Breast epithelium (tissue), 4 donors: ENCODE measurements at regions not wholly inside any gene's neighbourhood (a gene's known extent, or its start where the extent isn't known, plus 50 kb on each side); places are given as distances from the start of the nearest gene placed in this dataset.

Experiments used
- DNase-seq, 2 donors: peaks; one replicate each; pipeline ENCODE4 v3.0.0-alpha.2; 2019; ENCODE audit warnings: low spot score in 2 of 2
- H3K27ac ChIP-seq, 2 donors: fragments of 200-600 bp; sonication (generic) in 1 of 2; one replicate each; pipeline ENCODE4 v1.5.1; 2016 to 2019; ENCODE audit warnings: mild to moderate bottlenecking in 1 of 2
- H3K27me3 ChIP-seq, 2 donors: fragments of 200-600 bp; sonication (generic) in 1 of 2; one replicate each; pipeline versions ENCODE4 v1.5.1 to v1.6.0; 2017 to 2019; ENCODE audit warnings: control low read depth in 1 of 2, mild to moderate bottlenecking in 1 of 2
- H3K36me3 ChIP-seq: fragments of 200-600 bp; one replicate; pipeline ENCODE4 v1.5.1; 2019
- H3K4me1 ChIP-seq, 2 donors: fragments of 200-600 bp; sonication (generic); one replicate each; pipeline ENCODE4 v1.5.1; 2016 to 2019; ENCODE audit warnings: control low read depth in 1 of 2
- H3K4me3 ChIP-seq, 3 donors: fragments of 200-600 bp; sonication (generic); 1 replicate in 2 of 3; 2 replicates in 1 of 3; pipeline ENCODE4 v1.5.1; 2016 to 2019; ENCODE audit warnings: mild to moderate bottlenecking in 3 of 3, moderate library complexity in 2 of 3
- H3K9me3 ChIP-seq, 2 donors: fragments of 200-600 bp; sonication (generic) in 1 of 2; one replicate each; pipeline ENCODE4 v1.5.1; 2016 to 2019; ENCODE audit warnings: control low read depth in 1 of 2
- POLR2A ChIP-seq: fragments of 450-650 bp; IDR thresholded peaks from one replicate; pipeline ENCODE4 v1.6.1; 2016; ENCODE audit warnings: antibody characterized with exemption, mild to moderate bottlenecking, moderate library complexity
- POLR2AphosphoS5 ChIP-seq, 3 donors: sonication (generic); formaldehyde crosslinking; IDR thresholded peaks; one replicate each; pipeline ENCODE4 v1.6.1; 2017; ENCODE audit warnings: antibody characterized with exemption in 3 of 3
- intact Hi-C: fragments of 100-400 bp; cut with DNase I; formaldehyde crosslinking; loops from one replicate; pipeline ENCODE4 v1.15.1; 2023; ENCODE audit warnings: low total_unique reads
- TF ChIP-seq, protein P1 (sequence below), 3 donors: fragments of 450-650 bp; IDR thresholded peaks; one replicate each; pipeline ENCODE4 v1.5.1; 2016 to 2017; ENCODE audit warnings: antibody characterized with exemption in 3 of 3, mild to moderate bottlenecking in 3 of 3, moderate library complexity in 3 of 3

- Histone ChIP-seq H3K4me1 (no peaks in the 10 kb centered on the region), H3K36me3 (no peaks in the 10 kb centered on the region), H3K9me3 (no peaks in the 10 kb centered on the region), H3K4me3 (no peak overlapping the region), H3K27me3 (no peaks in the 10 kb centered on the region), H3K27ac (no peak overlapping the region)
- DNase-seq: no peak
- TF ChIP-seq, protein P1, sequence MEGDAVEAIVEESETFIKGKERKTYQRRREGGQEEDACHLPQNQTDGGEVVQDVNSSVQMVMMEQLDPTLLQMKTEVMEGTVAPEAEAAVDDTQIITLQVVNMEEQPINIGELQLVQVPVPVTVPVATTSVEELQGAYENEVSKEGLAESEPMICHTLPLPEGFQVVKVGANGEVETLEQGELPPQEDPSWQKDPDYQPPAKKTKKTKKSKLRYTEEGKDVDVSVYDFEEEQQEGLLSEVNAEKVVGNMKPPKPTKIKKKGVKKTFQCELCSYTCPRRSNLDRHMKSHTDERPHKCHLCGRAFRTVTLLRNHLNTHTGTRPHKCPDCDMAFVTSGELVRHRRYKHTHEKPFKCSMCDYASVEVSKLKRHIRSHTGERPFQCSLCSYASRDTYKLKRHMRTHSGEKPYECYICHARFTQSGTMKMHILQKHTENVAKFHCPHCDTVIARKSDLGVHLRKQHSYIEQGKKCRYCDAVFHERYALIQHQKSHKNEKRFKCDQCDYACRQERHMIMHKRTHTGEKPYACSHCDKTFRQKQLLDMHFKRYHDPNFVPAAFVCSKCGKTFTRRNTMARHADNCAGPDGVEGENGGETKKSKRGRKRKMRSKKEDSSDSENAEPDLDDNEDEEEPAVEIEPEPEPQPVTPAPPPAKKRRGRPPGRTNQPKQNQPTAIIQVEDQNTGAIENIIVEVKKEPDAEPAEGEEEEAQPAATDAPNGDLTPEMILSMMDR (IDR thresholded peaks at IDR 0.05): no peak
- no peak for TF ChIP-seq POLR2A
- TF ChIP-seq POLR2AphosphoS5 (IDR thresholded peaks at IDR 0.05): no peak
- intact Hi-C loops: no loop called here
Observed at GRCh38 chr7:24354456-24354855, 70.5 kb downstream of the NPY start.

GRCh38 chr7:24356718-24357386 is 72.9 kb downstream of the NPY start:
- TF ChIP-seq, protein P1 (IDR thresholded peaks at IDR 0.05): no peak
- TF ChIP-seq POLR2A (no peak), POLR2AphosphoS5 (IDR thresholded peaks at IDR 0.05) (no peak)
- H3K4me1 ChIP-seq: no peaks in the 10 kb centered on the region

DNA sequence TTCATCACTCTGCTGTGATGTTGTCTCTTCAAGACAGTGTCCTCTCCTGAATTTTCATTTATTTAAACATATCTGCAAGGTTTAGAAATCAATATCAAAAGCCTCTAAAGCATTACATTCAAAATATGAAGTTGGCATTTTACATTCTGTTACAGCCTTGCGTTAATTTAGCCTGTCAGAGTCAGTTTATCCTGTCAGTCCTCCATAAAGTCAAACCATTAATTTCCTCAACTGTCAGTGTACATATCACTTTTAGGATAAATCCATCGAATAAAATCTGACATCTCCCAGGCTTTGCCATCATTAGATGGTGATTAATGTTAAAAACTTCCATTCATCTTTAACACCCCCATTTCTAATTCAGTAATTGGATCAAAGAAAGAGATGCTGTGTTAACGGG is 77.0 kb downstream of the NPY start:
- intact Hi-C loops: no loop called here
- H3K27me3 ChIP-seq: no peaks in the 10 kb centered on the region
- H3K36me3 ChIP-seq: peaks cover 6% of the 10 kb centered on the region
- H3K4me3 ChIP-seq: no peak overlapping the region
- no peak overlapping the region for H3K27ac ChIP-seq
- no peaks in the 10 kb centered on the region for H3K4me1 ChIP-seq
- no peak for DNase-seq
- no peaks in the 10 kb centered on the region for H3K9me3 ChIP-seq
- TF ChIP-seq POLR2AphosphoS5 (IDR thresholded peaks at IDR 0.05): no peak
- TF ChIP-seq POLR2A: no peak
- TF ChIP-seq, protein P1 (IDR thresholded peaks at IDR 0.05): no peak

More at GRCh38 chr7:24356718-24357386, 72.9 kb downstream of the NPY start:
- Histone ChIP-seq H3K9me3 (no peaks in the 10 kb centered on the region), H3K36me3 (peaks cover 6% of the 10 kb centered on the region), H3K27me3 (no peaks in the 10 kb centered on the region), H3K27ac (no peak overlapping the region), H3K4me3 (no peak overlapping the region)
- DNase-seq: no peak
- intact Hi-C loops: no loop called here

DNA sequence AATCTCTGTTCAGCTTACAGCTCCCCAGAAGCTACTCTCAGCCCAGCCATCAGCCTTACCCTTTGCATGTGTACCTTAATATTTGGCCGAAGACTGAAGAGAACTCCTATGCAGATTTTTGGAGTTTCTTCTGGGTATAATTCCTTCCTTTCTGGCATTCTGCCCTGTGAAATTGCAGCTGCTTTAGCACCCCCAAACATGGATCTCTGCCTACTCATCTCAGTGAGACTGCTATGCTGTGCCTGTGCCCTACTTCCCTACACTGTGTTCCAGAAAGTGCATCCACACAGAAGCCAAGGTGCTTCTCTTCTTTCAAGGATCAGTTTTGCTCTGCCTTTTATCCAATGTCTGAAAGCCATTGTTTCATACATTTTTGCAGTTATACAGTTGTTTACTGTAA is 81.6 kb downstream of the NPY start:
- H3K9me3 ChIP-seq: no peaks in the 10 kb centered on the region
- DNase-seq: no peak
- TF ChIP-seq, protein P1 (IDR thresholded peaks at IDR 0.05): no peak
- TF ChIP-seq POLR2A (no peak), POLR2AphosphoS5 (IDR thresholded peaks at IDR 0.05) (no peak)
- no peaks in the 10 kb centered on the region for H3K27me3 ChIP-seq
- no peak overlapping the region for H3K4me3 ChIP-seq
- peaks cover 3% of the 10 kb centered on the region for H3K36me3 ChIP-seq
- H3K27ac ChIP-seq: no peak overlapping the region
- intact Hi-C loops: no loop called here
- H3K4me1 ChIP-seq: no peaks in the 10 kb centered on the region

DNA sequence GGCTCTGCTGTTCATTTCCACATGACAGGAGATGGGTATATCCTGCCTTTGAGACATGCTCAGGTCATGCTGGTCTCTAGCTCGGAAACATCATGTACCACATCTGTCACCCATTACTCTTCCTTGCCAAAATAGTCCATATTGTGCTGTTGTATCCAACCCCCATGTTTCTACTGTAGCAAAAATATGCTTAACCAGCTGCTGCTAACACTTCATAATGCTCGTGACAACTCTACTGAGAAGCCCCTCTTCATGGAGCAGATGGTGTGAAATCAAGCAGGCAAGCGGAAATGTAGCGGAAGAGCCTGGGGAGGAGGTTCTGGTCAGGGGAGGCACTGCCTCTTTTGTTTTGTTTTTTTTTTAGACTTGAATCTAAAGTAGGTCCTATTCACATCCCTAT is 82.9 kb downstream of the NPY start:
- TF ChIP-seq POLR2AphosphoS5 (IDR thresholded peaks at IDR 0.05): no peak
- no peak for TF ChIP-seq POLR2A
- TF ChIP-seq, protein P1 (IDR thresholded peaks at IDR 0.05): no peak
- intact Hi-C loops: no loop called here
- no peak for DNase-seq
- Histone ChIP-seq H3K4me3 (no peak overlapping the region), H3K4me1 (no peaks in the 10 kb centered on the region), H3K36me3 (no peaks in the 10 kb centered on the region), H3K27ac (no peak overlapping the region), H3K27me3 (no peaks in the 10 kb centered on the region), H3K9me3 (no peaks in the 10 kb centered on the region)
